HG03135 (cell line): ENCODE measurements at regions not wholly inside any gene's neighbourhood (a gene's known extent, or its start where the extent isn't known, plus 50 kb on each side); places are given as distances from the start of the nearest gene placed in this dataset.

ENCODE experiments used
- ATAC-seq: cut with Tn5 transposase; IDR thresholded peaks from one replicate; pipeline ENCODE4 v1.9.1; 2021; ENCODE audit warnings: mild to moderate bottlenecking, moderate library complexity; ENCODE audit not compliant: unreplicated experiment

DNA sequence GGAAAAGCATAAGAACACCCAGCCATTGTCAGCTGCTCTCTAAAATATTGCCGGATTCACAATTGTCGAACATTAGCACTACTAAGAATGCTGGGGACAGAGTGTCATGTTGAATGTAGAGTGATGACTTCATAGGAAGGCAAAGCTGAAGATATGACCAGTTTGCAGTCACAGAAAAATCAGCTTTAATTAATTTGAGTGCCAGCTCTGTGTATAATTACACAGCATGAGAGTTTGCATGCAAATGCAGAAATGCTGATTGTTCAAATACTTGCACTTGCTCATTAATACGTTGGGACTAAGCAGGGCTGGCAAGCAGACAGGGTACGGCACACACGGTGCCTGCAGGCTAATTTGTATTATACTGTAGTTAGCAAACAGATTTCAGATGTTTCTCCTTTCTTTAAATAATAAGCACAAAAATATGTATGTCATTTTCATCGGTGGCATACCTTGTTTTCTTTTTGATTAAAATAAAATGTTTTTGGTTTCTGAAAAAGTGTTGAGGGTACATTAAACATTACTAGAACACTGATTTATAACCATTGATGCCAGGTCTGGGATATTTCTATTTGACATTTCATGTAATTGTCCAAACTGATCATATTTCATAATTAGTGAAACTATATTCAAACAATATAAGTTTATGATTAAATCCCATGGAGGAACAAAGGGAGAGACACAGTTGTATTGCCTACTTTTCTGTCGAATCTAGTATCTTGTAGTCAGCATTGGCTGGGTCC is 99.8 kb upstream of the ADGRL2 start:
- no peak for ATAC-seq

DNA sequence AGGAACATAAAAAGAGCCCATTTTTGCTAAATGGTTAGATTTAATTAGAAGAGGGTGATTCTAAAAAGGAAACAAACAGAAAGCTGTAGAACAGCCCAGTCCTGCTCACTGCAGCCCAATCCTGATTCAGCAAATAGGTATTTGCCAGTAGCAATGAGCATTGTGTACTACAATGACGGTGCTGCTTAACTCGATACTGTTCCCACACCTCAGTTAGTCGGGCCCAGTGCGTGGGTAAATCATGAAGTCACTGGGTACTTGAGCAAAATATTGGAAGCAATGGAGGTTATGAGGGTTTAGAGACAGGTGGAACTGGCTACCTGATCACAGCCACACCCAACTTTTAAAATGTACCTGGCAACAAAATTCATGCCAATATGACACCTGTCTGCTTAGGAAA is 101.5 kb upstream of the ADGRL2 start:
- no peak for ATAC-seq

DNA sequence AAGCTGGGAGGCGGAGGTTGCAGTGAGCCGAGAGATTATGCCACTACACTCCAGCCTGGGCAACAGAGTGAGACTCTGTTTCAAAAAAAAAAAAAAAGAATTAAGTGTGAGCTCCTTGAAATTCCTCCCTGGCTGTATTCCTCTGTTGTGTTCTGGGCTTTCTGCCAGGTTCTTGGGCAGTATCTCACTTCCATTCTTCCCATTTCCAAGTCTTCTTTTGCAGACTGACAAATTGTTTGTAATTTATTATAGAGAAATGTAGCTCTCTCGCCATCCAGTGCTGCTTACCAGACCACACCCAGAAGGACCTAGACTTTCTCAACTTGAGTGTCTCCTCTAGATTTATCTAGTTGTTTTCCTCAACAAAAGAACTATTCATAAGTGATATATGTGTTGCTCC is 105.0 kb upstream of the ADGRL2 start:
- no peak for ATAC-seq

DNA sequence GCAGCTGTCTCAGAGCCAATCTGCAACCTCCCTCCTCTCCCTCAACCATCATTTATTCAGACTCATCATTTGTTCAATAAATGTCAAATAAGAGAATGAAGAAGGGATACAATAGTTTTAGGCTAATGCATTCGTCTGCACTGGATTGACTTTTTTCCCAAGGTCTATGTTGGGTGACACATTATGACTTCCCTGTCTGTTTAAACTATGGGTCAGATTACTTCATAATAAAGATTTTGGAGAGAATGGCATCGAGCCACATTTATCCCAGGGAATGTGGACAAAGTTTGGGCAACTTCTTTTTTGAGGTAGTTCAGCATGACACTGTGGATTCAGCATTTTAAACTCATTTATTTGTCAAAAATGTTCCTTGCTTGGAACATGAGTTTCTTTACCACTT is 107.4 kb upstream of the ADGRL2 start:
- ATAC-seq = no peak

DNA sequence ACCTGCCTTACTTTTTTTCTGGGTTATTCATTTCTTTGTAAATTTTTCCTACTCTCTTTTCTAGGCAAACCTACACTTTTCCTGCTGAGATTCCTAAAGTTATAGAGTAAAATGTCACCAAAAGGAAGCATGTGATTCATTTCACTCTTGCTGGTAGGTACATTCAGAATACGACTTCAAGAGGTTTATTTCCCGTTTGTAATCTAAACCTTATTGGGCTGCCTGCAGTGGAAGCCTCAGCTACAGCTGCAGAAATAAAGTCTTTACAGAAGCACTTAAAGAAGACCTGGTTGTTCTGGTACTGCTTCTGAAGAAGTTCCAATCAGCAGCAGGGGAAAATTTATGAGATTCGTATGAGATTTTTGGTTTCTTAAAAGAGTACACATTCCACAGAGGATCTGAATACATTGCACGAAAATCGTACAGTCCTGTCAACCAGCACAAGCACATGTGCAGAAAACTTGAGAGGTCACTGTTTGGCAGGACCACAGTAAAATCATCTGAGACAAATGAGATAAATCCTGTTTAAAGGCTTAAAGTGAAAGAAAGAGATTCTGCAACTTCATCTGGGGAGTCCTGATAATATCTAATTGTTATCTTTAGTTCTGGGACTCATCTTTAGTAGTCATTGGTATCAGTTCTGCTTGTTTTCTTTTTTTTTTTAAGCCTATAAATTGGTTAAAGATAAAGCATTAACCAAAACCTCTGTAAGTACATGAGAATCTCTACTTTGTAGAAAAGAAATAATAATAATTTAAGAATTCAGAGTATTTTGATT is 109.9 kb upstream of the ADGRL2 start:
- ATAC-seq = no peak

DNA sequence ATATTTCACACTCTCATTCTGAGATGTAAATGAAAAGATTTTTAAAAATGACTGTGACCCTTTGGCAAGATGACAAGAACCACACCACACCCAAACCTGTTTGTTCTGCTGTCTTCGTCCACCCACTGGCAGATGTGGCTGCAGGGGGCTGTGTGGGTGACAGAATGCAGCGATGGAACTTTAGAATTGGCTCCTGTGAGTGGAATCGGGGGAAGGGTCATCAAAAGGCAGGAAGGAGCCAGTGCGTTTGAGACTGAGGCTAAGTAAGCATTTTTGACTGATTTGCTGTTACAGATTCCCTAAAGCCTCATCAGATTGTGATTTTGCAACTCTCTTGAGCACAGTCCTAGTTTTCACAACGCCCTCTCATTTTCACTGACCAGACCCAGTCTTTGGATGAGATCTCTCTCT is 111.2 kb upstream of the ADGRL2 start:
- no peak for ATAC-seq

DNA sequence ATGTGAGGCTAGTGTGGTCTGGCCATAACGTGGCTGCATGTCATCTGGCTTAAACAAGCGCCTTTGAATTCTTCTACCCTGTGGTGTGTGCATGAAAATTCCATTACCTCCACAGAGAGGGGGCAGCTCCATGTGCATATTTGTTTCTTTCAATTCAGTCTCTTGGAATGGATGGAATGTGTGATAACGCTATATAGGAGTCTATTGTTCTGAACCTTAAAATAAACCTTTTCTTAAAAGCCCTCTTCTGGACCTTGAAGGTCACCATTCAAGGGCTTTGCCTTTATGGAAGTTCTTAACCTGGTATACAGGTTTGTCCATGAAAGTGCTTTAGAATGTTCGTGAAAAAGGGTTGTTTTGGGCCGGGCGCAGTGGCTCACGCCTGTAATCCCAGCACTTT is 118.2 kb upstream of the ADGRL2 start:
- no peak for ATAC-seq

DNA sequence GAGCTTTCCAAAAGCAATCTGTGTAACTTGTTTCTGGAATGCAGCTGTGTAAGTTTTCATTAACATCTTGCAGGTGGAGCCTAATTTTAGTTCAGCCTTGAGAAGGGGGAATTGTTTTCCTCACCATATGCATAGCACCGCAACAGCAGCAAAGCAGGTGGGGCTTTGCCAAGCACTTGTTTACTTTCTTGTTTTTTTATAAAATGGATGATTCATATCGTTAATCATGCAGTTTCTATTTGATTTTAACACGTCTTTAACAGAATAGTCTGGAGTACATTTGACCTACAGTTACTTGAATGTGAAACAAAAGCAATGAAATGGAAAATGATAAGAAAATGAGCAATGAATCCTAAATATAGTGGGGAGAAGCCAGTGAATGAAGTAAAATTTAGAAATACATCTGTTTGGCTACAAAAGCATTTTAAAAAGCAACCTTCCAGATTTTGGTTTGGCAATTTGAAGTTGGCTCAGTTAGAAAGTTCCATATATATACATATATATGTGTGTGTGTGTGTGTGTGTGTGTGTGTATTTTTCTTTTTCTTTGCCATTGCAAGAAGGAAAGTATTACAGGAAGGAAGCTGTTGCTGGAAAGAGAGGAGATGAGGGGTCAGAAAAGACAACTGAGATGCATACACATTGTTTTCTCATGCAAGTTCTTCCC is 119.0 kb upstream of the ADGRL2 start:
- ATAC-seq = no peak

DNA sequence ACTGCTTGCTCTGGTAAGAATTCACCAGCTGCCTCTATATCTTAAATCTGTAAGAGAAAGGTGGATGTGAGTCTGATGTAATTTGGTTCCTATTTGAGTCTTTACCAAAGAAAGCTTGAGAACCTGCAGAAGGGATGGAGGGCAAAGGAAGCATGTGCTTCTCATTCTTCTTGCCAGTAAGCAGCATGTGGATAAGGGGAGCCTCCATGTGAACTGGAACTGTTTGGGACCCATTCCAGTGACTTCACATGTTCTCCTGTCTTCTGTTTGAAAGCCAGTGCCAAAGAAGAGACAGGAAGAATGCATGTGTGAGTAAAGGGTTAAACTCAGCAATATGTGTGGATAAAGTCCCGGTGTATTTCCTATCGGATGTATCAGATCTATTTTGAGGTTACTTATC is 119.6 kb upstream of the ADGRL2 start:
- ATAC-seq = no peak

DNA sequence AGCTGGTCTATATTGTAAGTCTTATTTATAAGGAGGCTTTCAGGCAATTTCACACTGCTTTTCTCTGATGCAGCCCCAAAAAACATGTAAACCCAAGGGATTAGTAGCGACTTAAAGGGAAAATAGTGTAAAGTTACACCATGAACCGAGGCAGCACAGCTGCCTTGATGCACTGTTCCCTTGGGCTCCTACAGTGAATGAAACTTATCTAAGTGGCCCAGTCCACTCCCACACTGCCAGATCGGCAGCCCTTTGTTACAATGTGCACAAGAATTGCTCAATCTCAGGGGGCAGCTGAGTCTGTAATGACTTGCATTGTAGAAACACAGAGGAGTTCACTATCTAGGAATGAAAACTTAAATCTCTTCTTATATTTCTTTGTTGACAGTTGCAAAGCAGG is 120.8 kb upstream of the ADGRL2 start:
- no peak for ATAC-seq

DNA sequence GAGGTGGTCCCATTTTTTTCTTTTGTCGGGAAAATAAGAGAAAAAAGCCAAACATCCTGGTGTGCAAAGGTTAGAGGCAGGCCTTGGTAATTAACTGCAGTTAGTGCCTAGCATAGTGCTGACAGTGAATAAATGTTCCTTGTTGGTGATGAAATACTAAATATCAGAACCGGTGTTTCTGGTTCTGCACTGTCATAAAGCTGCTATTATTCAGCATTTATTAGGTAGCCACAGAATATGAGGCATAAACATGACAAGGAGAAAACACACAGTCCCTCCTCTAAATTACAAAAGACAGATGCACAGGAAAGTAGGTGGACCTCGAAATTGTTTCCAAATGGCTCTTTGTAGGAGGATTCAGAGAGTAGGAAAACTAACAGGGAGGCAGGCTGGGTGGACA is 122.0 kb upstream of the ADGRL2 start:
- ATAC-seq = no peak

DNA sequence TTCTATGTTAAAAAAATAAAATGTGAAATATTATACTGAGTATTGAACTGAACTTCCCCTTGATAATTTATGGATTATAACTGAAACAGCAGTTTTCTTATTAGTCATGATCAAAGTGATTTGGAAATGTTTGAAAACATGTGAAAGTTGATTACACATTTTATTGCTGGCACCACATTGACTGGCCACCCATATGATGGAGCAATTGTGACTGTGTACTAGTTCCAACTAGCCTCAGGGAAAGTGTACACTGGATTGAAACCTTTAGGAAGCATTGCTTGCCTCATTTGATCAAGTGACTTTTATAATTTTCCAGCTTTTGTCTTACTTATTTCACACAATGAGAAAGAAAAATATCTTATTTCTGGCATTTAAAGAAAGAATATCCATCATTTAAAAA is 128.0 kb upstream of the ADGRL2 start:
- ATAC-seq = no peak

DNA sequence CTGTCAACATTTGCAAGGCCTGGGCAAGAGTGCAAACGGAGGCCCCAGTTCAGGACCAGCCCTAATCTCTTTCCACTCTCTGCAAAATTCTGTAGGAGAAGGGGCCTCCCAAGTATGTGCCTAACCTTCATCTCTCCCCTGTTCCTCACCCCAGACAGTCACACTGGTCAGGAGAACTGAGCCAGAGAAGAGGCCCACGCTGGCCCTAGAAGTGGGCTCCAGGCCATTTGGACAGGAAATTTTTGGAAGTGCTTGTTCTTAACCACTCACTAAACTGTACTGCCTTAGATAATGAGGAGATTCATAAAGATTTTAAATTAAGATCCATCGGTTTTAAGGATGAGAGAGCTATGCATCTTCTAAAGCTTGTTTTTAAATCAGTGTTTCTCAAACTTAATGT is 129.7 kb upstream of the ADGRL2 start:
- no peak for ATAC-seq

DNA sequence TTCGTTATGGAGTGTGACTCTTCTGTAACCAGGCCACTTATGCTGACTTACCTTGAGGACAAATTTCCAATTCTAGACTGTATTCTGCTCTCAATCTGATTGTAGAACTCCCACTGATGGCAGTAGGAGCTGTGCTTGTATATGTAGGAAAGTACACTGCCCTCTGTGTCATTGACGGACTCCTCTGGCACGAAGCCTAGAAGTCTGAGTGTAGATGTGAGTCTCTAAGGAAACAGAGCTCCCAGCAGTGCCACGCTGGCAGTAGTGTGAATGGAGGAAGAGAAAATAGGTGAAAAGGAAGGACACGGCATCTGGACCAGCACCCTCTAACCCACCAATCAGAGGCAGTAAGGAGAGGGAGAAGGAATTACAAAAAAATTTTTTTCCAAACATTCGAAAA is 130.4 kb upstream of the ADGRL2 start:
- ATAC-seq = no peak

DNA sequence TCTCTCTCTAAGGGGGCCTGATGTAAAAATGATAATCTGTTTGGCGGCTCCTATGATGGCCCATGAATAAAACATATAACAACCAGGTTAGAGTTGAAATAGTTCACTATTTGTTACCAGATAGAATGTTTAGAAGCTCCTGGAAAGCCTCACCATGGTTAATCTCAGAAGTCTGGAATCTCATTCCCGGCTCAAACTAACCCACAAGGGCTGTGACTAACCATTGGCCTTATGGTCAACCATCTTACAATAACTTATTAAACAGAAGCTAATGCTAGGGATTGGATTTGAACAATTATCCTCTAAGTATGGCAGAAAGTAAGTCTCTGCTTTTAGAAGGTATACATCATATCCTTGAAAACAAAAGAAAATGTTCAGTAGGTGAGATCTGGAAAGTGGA is 134.1 kb upstream of the ADGRL2 start:
- ATAC-seq = no peak

DNA sequence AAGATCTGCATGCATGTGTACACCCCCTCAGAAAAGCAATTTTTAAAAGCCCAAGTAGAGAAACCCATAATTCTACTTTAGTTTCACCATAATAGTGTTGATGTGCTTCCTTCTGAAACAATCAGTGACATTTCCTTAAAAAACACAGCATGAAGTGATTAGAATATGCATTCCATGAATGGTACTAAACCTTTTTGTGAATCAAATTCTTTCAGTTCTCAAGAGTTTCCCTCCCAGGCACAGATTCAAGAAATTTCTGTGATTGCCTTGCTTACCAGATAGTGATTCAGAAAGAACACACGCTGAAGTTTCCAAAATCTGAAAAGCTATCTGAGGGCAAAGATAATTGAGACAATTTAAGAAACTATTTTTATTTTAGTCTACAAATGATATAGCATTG is 136.4 kb upstream of the ADGRL2 start:
- ATAC-seq = no peak

DNA sequence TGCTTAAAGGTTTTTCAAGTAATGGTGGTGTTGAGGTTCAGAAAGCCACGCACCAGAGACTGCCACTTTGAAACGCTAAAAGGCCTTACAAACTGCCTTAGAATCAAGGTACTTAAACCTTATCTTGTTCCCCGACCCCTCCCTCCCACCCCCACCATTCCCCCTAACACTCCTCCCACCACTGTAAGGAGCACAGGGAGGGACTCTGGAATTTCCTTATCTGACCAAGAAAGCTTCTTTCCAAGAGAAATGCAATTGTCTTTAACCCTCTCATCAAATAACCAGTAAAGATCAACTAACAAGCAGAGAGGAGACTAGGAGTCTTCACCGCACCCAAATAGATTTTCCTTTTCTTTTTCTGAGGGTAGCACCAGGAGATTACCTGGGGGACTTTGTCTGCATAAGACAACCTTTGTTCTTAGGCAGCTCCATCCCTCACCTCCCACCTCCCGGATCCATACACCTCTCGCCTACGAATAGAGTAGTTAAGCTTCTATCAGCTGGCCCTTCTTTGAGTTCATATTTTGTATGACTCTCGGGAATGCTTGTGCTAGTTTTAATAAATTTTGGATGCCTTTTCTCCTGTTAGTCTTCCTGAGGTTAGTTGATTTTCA is 137.7 kb upstream of the ADGRL2 start:
- no peak for ATAC-seq

DNA sequence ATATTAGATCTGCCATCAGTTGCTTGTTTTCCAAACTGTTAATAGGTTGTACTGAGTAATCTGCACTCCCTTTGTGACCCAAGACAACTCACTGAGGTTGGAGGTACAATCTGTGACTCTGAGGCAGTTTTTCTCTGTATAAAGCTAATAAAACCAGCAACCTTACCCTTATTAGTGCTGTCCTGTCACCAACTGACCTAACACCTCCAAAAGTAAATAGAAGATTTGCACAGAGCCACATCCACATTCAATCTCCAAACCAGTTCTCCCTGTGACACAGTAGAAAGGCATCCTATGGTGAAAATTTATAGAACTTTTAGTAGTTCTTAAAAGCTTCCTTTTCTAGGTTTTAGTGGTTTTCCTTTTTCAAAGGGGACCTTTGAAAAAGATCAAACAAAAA is 140.4 kb upstream of the ADGRL2 start:
- no peak for ATAC-seq

DNA sequence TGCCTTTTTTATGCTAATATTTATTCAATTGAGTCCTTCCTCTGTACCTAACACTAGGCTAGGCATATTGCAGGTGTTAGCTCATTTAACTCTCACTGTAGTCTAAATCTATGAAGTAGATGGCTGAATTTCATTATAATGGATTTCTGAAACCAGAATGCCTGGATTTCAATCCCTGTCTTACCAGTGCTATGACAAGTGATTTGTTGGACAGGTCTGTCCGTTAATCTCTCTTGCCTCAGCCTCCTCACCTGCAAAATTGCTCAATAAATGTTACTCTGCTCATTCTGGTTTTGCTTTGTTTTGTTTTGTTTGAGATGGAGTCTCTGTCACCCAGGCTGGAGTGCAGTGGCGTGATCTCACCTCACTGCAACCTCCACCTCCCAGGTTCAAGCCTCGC is 146.1 kb upstream of the ADGRL2 start:
- ATAC-seq = no peak

DNA sequence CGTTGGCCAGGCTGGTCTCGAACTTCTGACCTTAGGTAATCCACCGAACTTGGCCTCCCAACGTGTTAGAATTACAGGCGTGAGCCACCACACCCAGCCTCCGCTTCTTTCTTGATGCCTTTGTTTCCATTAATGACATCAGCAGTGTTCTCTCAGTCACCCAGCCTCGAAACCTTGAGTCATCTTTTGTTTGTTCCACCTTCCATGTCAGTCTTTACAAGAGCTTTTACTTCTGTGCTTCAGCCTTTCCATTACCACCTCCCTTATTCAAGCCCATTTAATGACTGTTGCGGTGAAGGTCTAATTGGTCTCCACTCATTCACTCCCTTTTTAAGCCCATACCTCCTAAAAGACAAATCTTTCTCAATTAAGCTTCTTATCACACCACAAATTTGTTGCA is 146.6 kb upstream of the ADGRL2 start:
- ATAC-seq = no peak

DNA sequence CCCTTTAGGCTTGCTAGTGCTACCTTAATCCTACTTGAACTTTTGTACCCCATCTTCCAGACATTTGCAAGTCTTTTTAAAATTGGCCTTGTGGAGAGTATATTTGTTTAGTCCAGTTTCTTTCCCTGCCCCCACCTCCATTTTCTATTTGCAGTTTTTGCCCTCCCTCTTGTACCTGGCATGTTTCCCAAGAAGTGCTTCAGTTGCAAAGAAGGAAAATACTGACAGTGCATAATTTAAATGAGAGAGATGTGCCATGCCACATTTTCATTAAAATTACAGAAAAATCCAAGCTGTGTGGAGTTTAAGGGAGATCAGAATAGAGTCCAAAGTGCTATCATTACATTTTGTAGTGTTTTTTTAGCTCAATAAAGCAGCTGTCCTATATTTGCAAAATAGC is 150.0 kb upstream of the ADGRL2 start:
- ATAC-seq = no peak

DNA sequence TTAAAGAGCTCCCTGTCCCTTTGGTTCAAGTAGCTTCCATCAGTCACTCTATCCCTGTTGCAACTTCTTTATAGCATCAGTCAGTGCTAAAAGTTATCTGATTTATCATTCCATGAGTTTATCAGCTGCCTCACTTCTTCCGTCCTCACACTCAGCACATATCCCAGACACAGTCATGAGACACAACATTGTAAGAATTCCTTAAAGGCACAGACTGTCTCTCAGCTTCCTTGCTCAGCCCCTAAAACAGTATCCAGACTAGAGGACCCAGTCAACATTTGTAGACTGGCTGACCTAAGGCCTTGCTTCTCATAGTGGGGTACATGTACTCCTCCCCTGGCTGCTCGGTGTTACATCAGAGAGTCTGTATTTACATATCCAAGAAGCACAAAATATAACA is 164.9 kb upstream of the ADGRL2 start:
- no peak for ATAC-seq
